Neuronal stem cell (in vitro differentiated cells): ENCODE measurements at regions not wholly inside any gene's neighbourhood (a gene's known extent, or its start where the extent isn't known, plus 50 kb on each side); places are given as distances from the start of the nearest gene placed in this dataset.

ENCODE experiments used
- DNase-seq: peaks from one replicate; pipeline ENCODE4 v3.0.0-alpha.2; 2013; ENCODE audit warnings: low spot score
- H2AFZ ChIP-seq: one replicate; pipeline ENCODE4 v1.6.1; 2013; ENCODE audit warnings: mild to moderate bottlenecking, low read length, inconsistent platforms
- H2AK5ac ChIP-seq: 2 replicates; pipeline ENCODE4 v1.6.1; 2013; ENCODE audit warnings: low read depth, mild to moderate bottlenecking, inconsistent platforms, low read length, moderate library complexity, mixed read lengths
- H2BK120ac ChIP-seq: 2 replicates; pipeline ENCODE4 v1.6.1; 2013; ENCODE audit warnings: low read depth, mild to moderate bottlenecking, inconsistent platforms, low read length, moderate library complexity, mixed read lengths
- H2BK12ac ChIP-seq: one replicate; pipeline ENCODE4 v1.6.1; 2013; ENCODE audit warnings: low read length, inconsistent platforms
- H2BK15ac ChIP-seq: 2 replicates; pipeline ENCODE4 v1.6.1; 2013; ENCODE audit warnings: mild to moderate bottlenecking, low read length, inconsistent platforms, mixed read lengths
- H2BK5ac ChIP-seq: one replicate; pipeline ENCODE4 v1.6.1; 2013; ENCODE audit warnings: inconsistent platforms, mild to moderate bottlenecking, low read length, moderate library complexity
- H3K14ac ChIP-seq: one replicate; pipeline ENCODE4 v1.6.1; 2013; ENCODE audit warnings: low read length, inconsistent platforms
- H3K18ac ChIP-seq: 2 replicates; pipeline ENCODE4 v1.6.1; 2013; ENCODE audit warnings: low read length, inconsistent platforms
- H3K23ac ChIP-seq: 2 replicates; pipeline ENCODE4 v1.6.1; 2013; ENCODE audit warnings: low read depth, mild to moderate bottlenecking, mixed read lengths, low read length, inconsistent platforms; ENCODE audit not compliant: poor library complexity
- H3K27ac ChIP-seq: replicated peaks from 3 replicates; pipeline ENCODE4 v1.5.1; 2013; ENCODE audit warnings: low read length, inconsistent platforms
- H3K27me3 ChIP-seq, 3 experiments: 2 replicates each; pipeline ENCODE4 v1.6.1; 2013; ENCODE audit warnings: low read length in 3 of 3, mild to moderate bottlenecking in 2 of 3, inconsistent platforms in 1 of 3, low read depth in 1 of 3, mixed read lengths in 1 of 3, moderate library complexity in 1 of 3; ENCODE audit not compliant: control insufficient read depth in 3 of 3, insufficient read depth in 3 of 3
- H3K36me3 ChIP-seq, 2 donors: replicated peaks in 1 of 2; 2 replicates each; pipeline ENCODE4 v1.6.1; 2013; ENCODE audit warnings: low read length in 2 of 2; ENCODE audit not compliant: control insufficient read depth in 2 of 2, insufficient read depth in 2 of 2
- H3K4ac ChIP-seq: 2 replicates; pipeline ENCODE4 v1.6.1; 2013; ENCODE audit warnings: inconsistent platforms, mild to moderate bottlenecking, low read length, moderate library complexity
- H3K4me1 ChIP-seq, 2 donors: 1 replicate in 1 of 2; 2 replicates in 1 of 2; pipeline ENCODE4 v1.6.1; 2013; ENCODE audit warnings: low read length in 2 of 2, low read depth in 1 of 2; ENCODE audit not compliant: control insufficient read depth in 2 of 2, insufficient read depth in 1 of 2
- H3K4me2 ChIP-seq: one replicate; pipeline ENCODE4 v1.6.1; 2013; ENCODE audit warnings: mild to moderate bottlenecking, low read length, inconsistent platforms; ENCODE audit not compliant: insufficient read depth, poor library complexity, severe bottlenecking
- H3K4me3 ChIP-seq, 2 donors: 2 replicates each; pipeline ENCODE4 v1.5.1; 2013; ENCODE audit warnings: low read length in 2 of 2, mild to moderate bottlenecking in 2 of 2, inconsistent platforms in 1 of 2, moderate library complexity in 1 of 2
- H3K79me1 ChIP-seq: one replicate; pipeline ENCODE4 v1.6.1; 2013; ENCODE audit warnings: low read depth, mild to moderate bottlenecking, inconsistent platforms, low read length, moderate library complexity
- H3K9ac ChIP-seq: one replicate; pipeline ENCODE4 v1.6.1; 2013; ENCODE audit warnings: mild to moderate bottlenecking, low read depth, low read length, inconsistent platforms; ENCODE audit not compliant: poor library complexity
- H3K9me3 ChIP-seq, 2 donors: replicated peaks in 1 of 2; 2 replicates each; pipeline versions ENCODE3 to v1.6.1; 2013; ENCODE audit warnings: low read length in 2 of 2, mild to moderate bottlenecking in 2 of 2, inconsistent platforms in 1 of 2, low read depth in 1 of 2, mixed read lengths in 1 of 2, moderate library complexity in 1 of 2; ENCODE audit not compliant: control insufficient read depth in 2 of 2, insufficient read depth in 1 of 2
- H4K8ac ChIP-seq: one replicate; pipeline ENCODE4 v1.6.1; 2013; ENCODE audit warnings: low read depth, mild to moderate bottlenecking, inconsistent platforms, low read length, moderate library complexity
- H4K91ac ChIP-seq: one replicate; pipeline ENCODE4 v1.6.1; 2013; ENCODE audit warnings: low read length, low read depth, mild to moderate bottlenecking, inconsistent platforms; ENCODE audit not compliant: poor library complexity
- WGBS, 2 donors: extraction: QIAGEN DNeasy Blood & Tissue Kit; methylation state at CpG; one replicate each; pipeline ENCODE4 v1.1.7; 2013; ENCODE audit warnings: missing lambda C conversion rate in 2 of 2, mixed read lengths in 1 of 2; ENCODE audit not compliant: insufficient read length in 2 of 2, insufficient replicate concordance in 1 of 2; ENCODE audit errors: extremely low coverage in 2 of 2; 5-methylcytosine and 5-hydroxymethylcytosine counted together

GRCh38 chr2:147135376-147135775 lies 709.5 kb upstream of the ACVR2A start:
- H3K23ac ChIP-seq = no peak overlapping the region
- no peak overlapping the region for H2AK5ac ChIP-seq
- no peak overlapping the region for H2AFZ ChIP-seq
- no peaks in the 10 kb centered on the region for H3K4me1 ChIP-seq
- H3K4me2 ChIP-seq = no peak overlapping the region
- no peak overlapping the region for H2BK15ac ChIP-seq
- no peak overlapping the region for H3K18ac ChIP-seq
- H3K9ac ChIP-seq = no peak overlapping the region
- H3K27ac ChIP-seq = no peak overlapping the region
- H3K14ac ChIP-seq = no peak overlapping the region
- WGBS, 2 donors = no CpG with 5 or more reads among the region's 5 CpGs
- no peak overlapping the region for H3K4me3 ChIP-seq
- H4K8ac ChIP-seq = no peak overlapping the region
- H3K36me3 ChIP-seq = no peaks in the 10 kb centered on the region
- H3K27me3 ChIP-seq = no peaks in the 10 kb centered on the region
- no peak overlapping the region for H2BK5ac ChIP-seq
- no peak overlapping the region for H2BK12ac ChIP-seq
- no peaks in the 10 kb centered on the region for H3K79me1 ChIP-seq
- no peak overlapping the region for H3K4ac ChIP-seq
- H3K9me3 ChIP-seq = no peaks in the 10 kb centered on the region
- no peak overlapping the region for H4K91ac ChIP-seq
- no peak overlapping the region for H2BK120ac ChIP-seq
- DNase-seq = no peak

GRCh38 chr2:147133286-147133908 lies 711.4 kb upstream of the ACVR2A start:
- H3K9me3 ChIP-seq = no peaks in the 10 kb centered on the region

GRCh38 chr2:147125145-147125544 lies 719.7 kb upstream of the ACVR2A start:
- Histone ChIP-seq H2BK120ac (no peak overlapping the region), H3K4me2 (no peak overlapping the region), H3K4me1 (no peaks in the 10 kb centered on the region), H3K27me3 (no peaks in the 10 kb centered on the region), H2AFZ (no peak overlapping the region), H3K9me3 (peaks cover 2 to 12% of the 10 kb centered on the region in 2 donors), H3K4me3 (no peak overlapping the region), H3K79me1 (no peaks in the 10 kb centered on the region), H3K23ac (no peak overlapping the region), H3K9ac (no peak overlapping the region), H3K14ac (no peak overlapping the region), H4K91ac (no peak overlapping the region), H3K18ac (peak overlapping the region; percentile 57), H2AK5ac (no peak overlapping the region), H2BK5ac (no peak overlapping the region), H2BK15ac (no peak overlapping the region), H3K27ac (no peak overlapping the region), H3K4ac (no peak overlapping the region), H2BK12ac (no peak overlapping the region), H3K36me3 (no peaks in the 10 kb centered on the region), H4K8ac (no peak overlapping the region)
- no peak for DNase-seq
- no CpG with 5 or more reads among the region's 2 CpGs for whole genome bisulfite sequencing, 2 donors

More at GRCh38 chr2:147133286-147133908, 711.4 kb upstream of the ACVR2A start:
- Histone ChIP-seq H3K36me3 (no peaks in the 10 kb centered on the region), H2AK5ac (no peak overlapping the region), H3K14ac (no peak overlapping the region), H3K79me1 (no peaks in the 10 kb centered on the region), H3K18ac (no peak overlapping the region), H3K4me3 (no peak overlapping the region), H3K4me1 (no peaks in the 10 kb centered on the region), H3K9ac (no peak overlapping the region), H3K4me2 (no peak overlapping the region), H4K91ac (no peak overlapping the region), H2BK12ac (no peak overlapping the region), H4K8ac (no peak overlapping the region), H2BK5ac (no peak overlapping the region), H2BK15ac (no peak overlapping the region), H3K27me3 (no peaks in the 10 kb centered on the region), H3K27ac (no peak overlapping the region), H3K4ac (no peak overlapping the region), H3K23ac (no peak overlapping the region), H2AFZ (no peak overlapping the region), H2BK120ac (no peak overlapping the region)
- no peak for DNase-seq
- no CpG with 5 or more reads among the region's 4 CpGs for WGBS, 2 donors

- Histone ChIP-seq H3K27ac (no peak overlapping the region), H3K14ac (no peak overlapping the region), H3K23ac (no peak overlapping the region), H3K18ac (no peak overlapping the region), H4K8ac (no peak overlapping the region), H3K79me1 (no peaks in the 10 kb centered on the region), H3K4ac (no peak overlapping the region), H4K91ac (no peak overlapping the region), H3K4me2 (no peak overlapping the region), H2AFZ (no peak overlapping the region), H3K4me3 (no peak overlapping the region), H3K36me3 (no peaks in the 10 kb centered on the region), H3K9me3 (peaks cover 2 to 12% of the 10 kb centered on the region in 2 donors), H2BK12ac (no peak overlapping the region), H2BK15ac (no peak overlapping the region), H3K27me3 (no peaks in the 10 kb centered on the region), H2AK5ac (no peak overlapping the region), H3K4me1 (no peaks in the 10 kb centered on the region), H2BK120ac (no peak overlapping the region), H2BK5ac (no peak overlapping the region), H3K9ac (no peak overlapping the region)
- no peak for DNase-seq
- WGBS, 2 donors = no CpG with 5 or more reads among the region's 3 CpGs
Observed at GRCh38 chr2:147122944-147123343, 721.9 kb upstream of the ACVR2A start.
